ENCODE measurements at regions not wholly inside any gene's neighbourhood (a gene's known extent, or its start where the extent isn't known, plus 50 kb on each side); places are given as distances from the start of the nearest gene placed in this dataset.
A peak's percentile ranks its signal among the peaks of the same experiment; 100 is the strongest.

DNA sequence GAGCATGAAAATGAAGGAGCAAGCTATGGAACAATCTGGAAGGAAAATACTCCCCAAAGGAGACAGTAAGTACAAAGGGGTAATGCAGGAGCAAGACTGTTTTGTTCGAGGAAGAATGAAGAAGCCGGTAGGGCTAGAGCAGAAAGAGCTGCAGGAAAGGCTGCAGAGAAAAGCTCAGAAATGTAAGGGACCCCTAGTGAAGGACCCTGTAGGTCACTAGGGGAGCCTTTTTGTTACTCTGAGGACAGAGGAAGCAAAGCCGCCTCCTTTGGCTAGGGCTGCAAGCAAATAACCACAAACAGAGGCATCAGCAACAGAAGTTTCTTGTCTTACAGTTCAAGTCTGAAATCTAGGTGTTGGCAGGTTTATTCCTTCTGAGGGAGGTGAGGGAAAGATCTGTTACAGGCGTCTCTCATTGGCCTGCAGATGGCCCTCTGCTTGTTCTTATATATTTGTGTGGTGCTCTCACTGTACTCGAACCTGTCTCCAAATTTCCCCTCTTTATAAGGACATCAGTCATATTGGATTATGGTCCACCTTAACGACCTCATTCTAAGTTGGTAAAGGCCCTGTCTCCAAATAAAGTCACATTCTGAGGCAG is 362.3 kb downstream of the COG6 start:
- CTCF ChIA-PET = interaction anchor here (1.3 kb wide), 1 partner anchor 18 kb away, joined by 4 read pairs; no protein-coding TSS in a partner anchor

DNA sequence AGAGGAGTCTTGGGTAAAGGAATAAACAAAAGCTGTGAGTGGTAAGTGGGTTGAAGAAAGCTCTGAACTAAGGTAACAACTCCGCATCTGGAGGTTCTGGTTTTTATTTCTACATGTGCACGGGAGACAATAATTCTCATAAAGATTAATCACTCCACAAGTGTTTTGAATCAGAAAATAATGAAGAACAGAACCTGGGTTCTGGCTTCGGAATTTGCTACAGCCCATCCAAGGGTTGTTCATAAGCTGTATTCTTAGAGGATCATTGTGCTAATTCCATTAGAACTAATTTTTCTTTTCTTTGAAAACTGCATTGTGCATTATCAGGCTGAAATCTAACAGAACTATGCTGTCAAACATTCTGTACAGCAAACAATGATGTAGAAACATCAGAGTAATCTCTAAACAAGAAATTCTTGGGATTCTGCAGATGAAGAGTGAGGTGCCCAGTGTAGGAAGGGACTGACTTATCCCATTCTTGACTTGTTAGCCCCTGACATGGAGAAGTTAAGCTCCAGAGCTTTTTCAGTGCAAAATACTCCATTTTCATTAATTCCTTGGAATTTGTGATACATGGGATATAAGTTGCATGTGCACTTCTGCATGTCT is 368.2 kb downstream of the COG6 start:
- Histone ChIP-seq H3K36me3 (ENCODE audit: control insufficient read depth, insufficient read depth, low read length) (no peaks in the 10 kb centered on the region), H3K27me3 (ENCODE audit: control insufficient read depth, insufficient read depth, low read length) (no peaks in the 10 kb centered on the region), H3K4me3 (ENCODE audit: low read depth, low read length) (no peak overlapping the region)
- ChIA-PET CTCF (no interaction called here), POLR2A (no interaction called here)
- peak; percentile 12 for DNase-seq (ENCODE audit: low read depth)
- TF ChIP-seq, protein P1, sequence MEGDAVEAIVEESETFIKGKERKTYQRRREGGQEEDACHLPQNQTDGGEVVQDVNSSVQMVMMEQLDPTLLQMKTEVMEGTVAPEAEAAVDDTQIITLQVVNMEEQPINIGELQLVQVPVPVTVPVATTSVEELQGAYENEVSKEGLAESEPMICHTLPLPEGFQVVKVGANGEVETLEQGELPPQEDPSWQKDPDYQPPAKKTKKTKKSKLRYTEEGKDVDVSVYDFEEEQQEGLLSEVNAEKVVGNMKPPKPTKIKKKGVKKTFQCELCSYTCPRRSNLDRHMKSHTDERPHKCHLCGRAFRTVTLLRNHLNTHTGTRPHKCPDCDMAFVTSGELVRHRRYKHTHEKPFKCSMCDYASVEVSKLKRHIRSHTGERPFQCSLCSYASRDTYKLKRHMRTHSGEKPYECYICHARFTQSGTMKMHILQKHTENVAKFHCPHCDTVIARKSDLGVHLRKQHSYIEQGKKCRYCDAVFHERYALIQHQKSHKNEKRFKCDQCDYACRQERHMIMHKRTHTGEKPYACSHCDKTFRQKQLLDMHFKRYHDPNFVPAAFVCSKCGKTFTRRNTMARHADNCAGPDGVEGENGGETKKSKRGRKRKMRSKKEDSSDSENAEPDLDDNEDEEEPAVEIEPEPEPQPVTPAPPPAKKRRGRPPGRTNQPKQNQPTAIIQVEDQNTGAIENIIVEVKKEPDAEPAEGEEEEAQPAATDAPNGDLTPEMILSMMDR (IDR thresholded peaks at IDR 0.05; ENCODE audit: insufficient read depth, low read depth, low read length) = no peak

More for the DNA sequence above, 362.3 kb downstream of the COG6 start:
- Histone ChIP-seq H3K36me3 (ENCODE audit: control insufficient read depth, insufficient read depth, low read length) (no peaks in the 10 kb centered on the region), H3K4me3 (ENCODE audit: low read depth, low read length) (no peak overlapping the region), H3K27me3 (ENCODE audit: control insufficient read depth, insufficient read depth, low read length) (no peaks in the 10 kb centered on the region; the same call in 1 of the 2 replicates)
- TF ChIP-seq, protein P1 (IDR thresholded peaks at IDR 0.05; ENCODE audit: insufficient read depth, low read depth, low read length) = no peak
- POLR2A ChIA-PET = no interaction called here
- no peak for DNase-seq (ENCODE audit: low read depth)

DNA sequence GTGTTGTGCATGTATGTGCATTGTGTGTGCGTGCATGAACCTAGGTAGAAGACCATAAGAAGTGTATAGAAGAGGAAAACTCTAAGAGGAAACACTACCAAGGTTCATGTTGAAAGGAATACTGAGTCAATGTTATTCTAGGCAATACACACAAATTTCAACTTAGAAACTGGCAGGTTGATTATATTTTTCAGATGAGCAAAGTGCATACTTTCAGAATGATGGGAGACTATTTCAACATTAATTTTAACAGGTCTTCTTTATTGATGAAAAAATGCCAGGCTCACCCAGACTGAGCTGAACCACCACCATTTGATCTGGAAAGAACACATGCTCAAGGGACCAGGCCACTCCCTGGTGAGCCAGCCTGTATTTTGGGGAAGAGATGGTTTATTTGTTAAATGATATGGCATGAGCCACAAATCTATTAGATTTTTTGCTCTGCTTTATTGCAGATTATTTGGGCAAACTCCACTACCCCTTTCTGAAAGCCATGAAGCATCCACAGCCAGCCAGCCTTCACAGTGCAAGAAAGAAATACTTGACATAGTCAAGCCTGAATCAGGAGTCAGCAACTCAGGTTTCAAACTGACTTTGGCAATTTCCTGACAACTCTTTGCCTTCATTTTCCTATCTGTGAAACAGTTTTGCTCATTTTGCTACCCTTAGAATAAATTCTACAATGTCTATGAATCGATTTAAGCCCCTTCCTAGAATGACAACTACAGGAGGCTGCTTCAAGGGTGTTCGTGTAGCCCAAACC is 368.9 kb downstream of the COG6 start:
- ChIA-PET CTCF (interaction anchor here (0.6 kb wide), 1 partner anchor 38 kb away, joined by 3 read pairs; no protein-coding TSS in a partner anchor), POLR2A (no interaction called here)
- Histone ChIP-seq H3K4me3 (ENCODE audit: low read depth, low read length) (no peak overlapping the region), H3K36me3 (ENCODE audit: control insufficient read depth, insufficient read depth, low read length) (no peaks in the 10 kb centered on the region), H3K27me3 (ENCODE audit: control insufficient read depth, insufficient read depth, low read length) (no peaks in the 10 kb centered on the region)
- DNase-seq (ENCODE audit: low read depth) = peak; percentile 5
- TF ChIP-seq, protein P1 (IDR thresholded peaks at IDR 0.05; ENCODE audit: insufficient read depth, low read depth, low read length) = no peak

DNA sequence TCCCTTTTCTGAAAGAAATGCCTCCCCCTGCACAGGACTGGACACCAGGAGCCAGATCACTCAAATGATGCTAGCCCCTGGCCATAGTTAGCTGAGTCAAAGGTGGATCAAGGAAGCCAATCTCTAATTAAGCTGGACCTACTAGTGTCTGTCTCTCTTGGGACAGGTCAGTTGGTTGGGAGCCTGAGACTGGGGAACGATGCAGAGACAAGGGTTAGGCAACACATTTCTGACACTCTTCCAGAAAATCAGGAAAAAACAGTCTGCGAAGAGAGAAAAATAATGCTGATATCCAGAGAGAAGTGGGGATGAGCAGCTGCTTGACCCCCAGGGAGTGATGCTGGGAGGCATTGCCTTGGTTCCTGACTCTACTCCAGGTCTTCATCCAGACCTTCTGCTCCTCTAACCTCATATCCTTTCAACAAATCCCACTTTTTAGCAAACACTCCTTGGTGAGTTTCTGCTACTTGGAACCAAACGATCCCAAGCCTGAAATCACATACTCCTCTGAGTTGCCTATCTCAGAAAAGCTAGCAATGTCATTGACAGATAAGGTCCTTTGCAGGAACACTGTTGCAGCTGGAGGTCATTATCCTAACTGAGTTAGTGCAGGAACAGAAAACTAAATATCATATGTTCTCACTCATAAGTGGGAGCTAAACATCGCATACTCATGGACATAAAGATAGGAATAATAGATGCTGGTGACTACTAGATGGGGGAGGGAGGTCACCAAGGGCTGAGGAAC is 369.7 kb downstream of the COG6 start:
- H3K36me3 ChIP-seq (ENCODE audit: control insufficient read depth, insufficient read depth, low read length) = no peaks in the 10 kb centered on the region
- TF ChIP-seq, protein P1 (IDR thresholded peaks at IDR 0.05; ENCODE audit: insufficient read depth, low read depth, low read length) = no peak
- no peaks in the 10 kb centered on the region for H3K27me3 ChIP-seq (ENCODE audit: control insufficient read depth, insufficient read depth, low read length)
- H3K4me3 ChIP-seq (ENCODE audit: low read depth, low read length) = no peak overlapping the region
- DNase-seq (ENCODE audit: low read depth) = no peak
- ChIA-PET POLR2A (no interaction called here), CTCF (interaction anchor here (0.6 kb wide), 1 partner anchor 37 kb away, joined by 3 read pairs; no protein-coding TSS in a partner anchor)

DNA sequence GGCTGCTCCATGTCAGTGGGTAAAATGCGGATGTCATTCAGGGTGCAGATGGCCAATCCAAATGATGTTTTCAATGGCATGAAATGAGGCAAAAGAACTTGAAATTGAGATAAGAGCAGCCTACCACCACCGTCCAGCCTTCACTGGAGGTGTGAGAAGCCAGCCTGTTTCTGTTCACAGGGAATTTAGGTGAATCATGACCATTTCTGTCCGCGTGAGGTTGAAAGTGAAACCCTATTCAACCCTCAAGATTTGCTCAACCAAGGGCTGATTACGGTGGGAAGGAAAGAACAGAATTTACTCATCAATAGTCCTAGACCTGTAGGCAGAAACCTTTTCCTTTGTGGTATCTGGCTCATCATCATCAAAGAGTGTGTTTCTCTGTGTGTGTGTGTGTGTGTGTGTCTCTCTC is 370.7 kb downstream of the COG6 start:
- DNase-seq (ENCODE audit: low read depth) = no peak
- no peaks in the 10 kb centered on the region for H3K27me3 ChIP-seq (ENCODE audit: control insufficient read depth, insufficient read depth, low read length)
- no peaks in the 10 kb centered on the region for H3K36me3 ChIP-seq (ENCODE audit: control insufficient read depth, insufficient read depth, low read length)
- TF ChIP-seq, protein P1 (IDR thresholded peaks at IDR 0.05; ENCODE audit: insufficient read depth, low read depth, low read length) = no peak
- POLR2A ChIA-PET = no interaction called here
- H3K4me3 ChIP-seq (ENCODE audit: low read depth, low read length) = no peak overlapping the region
- CTCF ChIA-PET = no interaction called here
